ENCODE measurements at regions not wholly inside any gene's neighbourhood (a gene's known extent, or its start where the extent isn't known, plus 50 kb on each side); places are given as distances from the start of the nearest gene placed in this dataset.
"Not testable (repeated sequence)": the region's sequence is repeated elsewhere in the genome, so short reads cannot be mapped to it uniquely, and the experiment has no call there.

DNA sequence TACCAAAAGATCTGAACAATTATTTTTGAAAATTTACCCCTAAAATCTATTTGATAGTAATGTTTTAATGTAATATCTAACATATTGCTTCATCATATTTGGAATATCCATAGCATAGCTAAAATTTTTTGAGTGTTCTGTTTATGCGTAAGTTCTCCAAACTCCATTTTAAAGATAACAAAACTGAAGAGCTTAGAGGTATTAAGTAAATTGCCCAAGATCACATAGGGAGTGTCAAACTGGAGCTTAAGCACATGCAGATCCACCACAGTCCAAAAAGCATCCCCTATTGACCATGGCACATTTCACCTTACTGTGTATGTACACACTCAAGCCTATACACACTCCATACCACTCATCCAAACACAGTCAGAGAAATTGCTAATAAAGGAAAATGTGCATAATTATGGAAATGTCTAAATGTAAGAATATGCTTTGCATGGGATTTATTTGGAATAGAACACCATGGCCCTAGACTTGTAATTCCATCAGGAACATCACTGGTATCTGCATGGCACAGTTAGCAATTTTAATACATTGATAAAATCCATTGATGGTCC lies 85.2 kb upstream of the TGFBR2 start:
- DNase-seq (ENCODE audit: low read depth): no peak

DNA sequence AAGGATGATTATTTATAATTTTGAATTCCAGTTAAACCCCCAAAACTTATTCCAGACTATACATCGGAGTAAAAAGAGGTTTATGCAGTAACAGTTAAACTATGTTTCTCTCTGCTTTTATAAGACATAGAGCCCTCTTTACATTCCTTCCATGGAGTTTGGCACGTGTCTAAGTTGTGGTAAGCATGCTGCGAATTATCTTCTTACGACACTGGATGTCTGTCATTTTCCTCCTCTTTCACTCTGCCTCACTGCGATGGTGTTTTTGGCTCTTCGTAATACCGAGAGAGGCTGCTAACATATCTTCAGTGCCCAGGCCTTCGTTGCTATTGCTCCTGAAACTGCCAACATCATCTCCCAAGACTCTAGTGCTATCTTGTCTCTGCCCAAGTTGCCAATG lies 83.9 kb upstream of the TGFBR2 start:
- no peak for DNase-seq (ENCODE audit: low read depth)

DNA sequence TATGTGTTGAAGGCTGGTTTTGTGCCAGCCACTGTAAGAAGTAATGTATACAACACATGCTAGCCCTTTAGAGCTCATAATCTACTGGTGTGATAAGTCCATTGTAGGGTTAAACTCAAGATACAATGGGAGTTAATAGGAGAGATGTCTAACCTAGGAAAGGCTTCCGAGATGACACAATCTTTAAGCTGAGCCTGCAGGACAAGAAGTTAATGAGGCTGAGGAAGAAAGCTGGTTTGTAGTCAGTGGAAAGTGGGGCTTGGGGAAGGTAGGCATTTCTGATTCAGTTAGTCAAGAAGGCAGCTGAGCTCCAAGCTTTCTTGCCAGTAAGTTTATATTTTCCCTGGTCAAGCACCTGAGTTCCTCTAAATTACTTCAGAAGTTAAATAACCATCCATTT lies 83.0 kb upstream of the TGFBR2 start:
- no peak for DNase-seq (ENCODE audit: low read depth)

DNA sequence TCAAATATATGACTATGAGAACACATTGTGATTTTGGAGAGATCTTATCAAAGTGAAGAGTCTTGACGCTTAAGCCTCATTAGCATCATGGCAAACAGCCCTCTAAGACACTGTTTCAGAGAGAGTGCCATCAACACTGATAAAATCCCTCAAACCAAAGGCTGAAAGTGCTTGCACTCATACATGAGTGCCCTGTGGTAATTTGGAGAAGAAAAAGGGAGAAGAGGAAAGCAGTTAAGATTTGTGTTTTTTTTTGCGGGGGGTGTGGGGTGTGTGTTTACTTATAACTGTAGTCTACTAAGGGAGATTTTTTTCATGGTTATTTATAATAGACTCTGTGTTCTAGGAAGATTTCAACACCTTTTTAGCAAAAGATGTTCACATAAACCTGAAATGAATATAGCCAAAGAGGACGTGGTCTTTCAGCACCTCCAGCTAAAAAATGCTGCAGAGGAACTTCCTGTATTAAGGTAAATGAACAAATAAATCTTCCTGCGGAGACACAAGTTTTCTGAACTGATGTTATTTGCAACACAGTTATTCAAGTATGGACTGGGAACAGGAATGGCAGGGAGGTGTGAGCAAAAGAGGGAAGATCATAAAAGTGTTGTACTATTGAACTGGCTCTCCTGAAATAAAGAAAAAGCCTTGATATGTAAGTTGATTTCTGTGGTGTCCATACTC lies 81.9 kb upstream of the TGFBR2 start:
- DNase-seq (ENCODE audit: low read depth): no peak

DNA sequence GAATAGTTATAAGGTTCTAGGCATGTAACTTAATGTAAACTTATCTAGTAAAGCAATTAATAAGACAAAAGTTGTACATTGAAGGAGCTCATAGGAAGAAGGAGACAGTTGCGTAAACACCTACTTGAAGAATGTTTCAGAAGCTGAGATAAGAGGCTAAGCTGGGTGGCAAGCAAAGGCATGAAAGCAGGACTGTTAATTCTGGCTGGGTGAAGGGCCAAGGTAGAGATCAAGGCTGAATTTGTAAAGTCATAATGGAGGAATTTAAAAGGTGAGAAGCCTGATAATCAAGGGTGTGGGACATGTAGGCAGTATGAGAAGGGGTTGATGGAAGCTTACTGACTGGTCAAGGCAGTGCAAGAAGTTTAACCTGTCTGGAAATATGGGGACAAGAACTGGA lies 80.4 kb upstream of the TGFBR2 start:
- no peak for DNase-seq (ENCODE audit: low read depth)

DNA sequence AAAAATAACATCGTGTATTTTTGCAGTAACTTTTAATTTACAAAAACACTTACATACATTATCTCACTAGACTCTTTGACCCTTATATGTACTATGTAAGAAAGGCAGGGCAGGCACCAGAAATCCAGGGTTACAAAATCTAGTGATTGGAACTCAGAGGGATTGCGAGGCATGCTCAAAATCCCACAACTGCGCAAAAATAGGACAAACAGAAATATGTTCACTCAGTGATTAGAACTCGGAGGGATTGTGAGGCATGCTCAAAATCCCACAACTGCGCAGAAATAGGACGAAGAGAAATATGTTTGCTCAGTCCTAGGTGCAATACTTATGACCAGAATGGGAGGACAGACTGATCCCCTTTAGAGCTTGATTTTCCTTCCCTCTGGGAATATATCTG lies 79.2 kb upstream of the TGFBR2 start:
- DNase-seq (ENCODE audit: low read depth): no peak

DNA sequence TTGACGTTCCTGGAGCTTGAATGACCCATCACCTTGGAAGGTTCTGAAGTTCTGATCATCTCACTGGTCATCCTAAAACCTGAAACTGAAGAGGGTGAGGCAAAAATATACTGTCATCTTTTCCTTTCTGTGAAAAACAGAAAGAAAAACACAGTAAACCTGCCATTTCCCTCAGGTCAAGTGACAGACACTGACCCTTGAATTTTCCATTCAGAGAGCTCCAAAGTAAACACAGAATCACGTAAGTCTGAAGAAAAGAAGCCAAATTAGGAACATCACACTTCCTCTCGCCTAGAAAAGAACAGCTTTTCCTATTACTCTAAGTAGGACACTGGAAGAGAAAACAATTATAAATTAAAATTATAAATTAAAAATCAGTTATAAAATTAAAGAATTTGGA lies 78.7 kb upstream of the TGFBR2 start:
- no peak for DNase-seq (ENCODE audit: low read depth)

DNA sequence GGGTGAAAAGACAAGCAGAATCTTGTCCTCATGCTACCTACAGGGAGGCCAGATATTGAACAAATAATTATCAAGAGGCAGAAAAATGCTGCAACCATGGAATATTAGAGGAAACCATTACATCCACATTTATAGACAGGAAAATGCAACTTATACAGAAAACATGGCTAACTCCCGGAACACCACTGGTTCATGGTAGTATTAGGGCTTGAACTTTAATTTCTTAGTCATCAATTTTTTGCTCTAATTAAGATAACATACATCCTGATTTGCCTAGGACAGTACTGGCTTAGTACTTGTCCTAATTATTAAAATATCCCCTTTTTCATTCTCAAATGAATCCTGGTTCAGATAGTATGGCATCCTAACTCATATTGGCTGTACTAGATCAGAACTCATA lies 76.3 kb upstream of the TGFBR2 start:
- no peak for DNase-seq (ENCODE audit: low read depth)

DNA sequence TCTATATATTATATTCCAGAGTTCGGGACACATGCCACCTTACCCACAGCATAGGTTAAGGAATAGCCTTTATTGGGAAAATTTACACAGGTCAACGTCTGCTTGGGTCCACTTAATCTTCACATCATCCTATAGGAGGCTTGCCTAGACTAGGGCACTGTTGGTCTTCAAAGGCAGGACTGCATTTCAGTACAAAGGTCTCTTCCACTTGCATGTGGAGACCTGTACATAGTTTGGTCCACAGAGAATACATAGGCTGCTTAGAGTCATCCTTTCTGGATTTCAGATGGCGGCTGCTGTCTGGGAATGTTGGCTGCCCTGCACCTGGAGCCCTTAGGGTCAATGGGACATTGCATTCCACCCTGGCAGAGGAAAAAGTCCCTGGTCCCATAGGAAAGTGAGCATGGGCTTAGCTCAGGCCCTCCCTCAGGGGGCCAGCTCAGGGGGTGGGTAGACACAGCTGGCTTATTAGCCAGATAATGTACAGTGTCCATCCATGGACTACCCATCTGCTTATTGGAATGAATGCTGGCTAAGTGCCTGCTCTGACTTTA lies 75.3 kb upstream of the TGFBR2 start:
- DNase-seq (ENCODE audit: low read depth): no peak

DNA sequence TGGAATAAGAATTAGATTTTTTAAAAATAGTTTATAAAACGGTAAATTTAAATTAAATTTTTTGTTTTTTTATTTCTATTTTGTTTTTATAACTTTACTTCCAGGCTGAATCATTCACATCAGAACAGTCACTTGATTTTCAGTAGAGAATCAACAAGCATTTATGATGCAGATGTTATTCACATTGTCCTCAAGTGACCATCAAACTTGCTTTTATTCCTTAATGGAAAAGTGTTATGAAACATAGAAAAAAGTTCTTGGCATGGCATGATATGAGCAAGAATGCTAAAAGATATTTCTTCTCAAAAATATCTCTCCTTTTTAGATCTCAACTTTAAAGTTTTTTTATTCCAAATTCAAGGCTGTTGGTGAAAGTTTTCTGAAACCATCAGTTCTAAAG lies 70.9 kb upstream of the TGFBR2 start:
- no peak for DNase-seq (ENCODE audit: low read depth)

DNA sequence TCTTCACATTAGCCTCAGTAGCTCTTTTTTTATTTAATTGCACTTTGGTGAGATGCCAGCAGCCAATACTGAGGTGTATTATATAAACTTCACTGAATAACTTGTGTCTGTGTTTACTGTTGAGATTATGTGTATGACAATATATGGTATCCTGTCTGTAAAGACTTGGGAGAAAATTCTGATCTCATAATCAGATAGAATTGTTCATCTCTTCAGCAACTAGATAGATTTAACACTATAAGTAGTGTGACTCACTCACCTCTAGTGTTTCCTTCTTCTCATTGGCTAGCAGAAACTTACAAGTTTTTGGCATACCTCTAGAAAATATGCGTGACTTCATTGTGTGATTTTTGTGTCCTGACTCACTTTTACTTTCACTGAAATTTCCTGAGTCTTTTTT lies 67.6 kb upstream of the TGFBR2 start:
- no peak for DNase-seq (ENCODE audit: low read depth)

DNA sequence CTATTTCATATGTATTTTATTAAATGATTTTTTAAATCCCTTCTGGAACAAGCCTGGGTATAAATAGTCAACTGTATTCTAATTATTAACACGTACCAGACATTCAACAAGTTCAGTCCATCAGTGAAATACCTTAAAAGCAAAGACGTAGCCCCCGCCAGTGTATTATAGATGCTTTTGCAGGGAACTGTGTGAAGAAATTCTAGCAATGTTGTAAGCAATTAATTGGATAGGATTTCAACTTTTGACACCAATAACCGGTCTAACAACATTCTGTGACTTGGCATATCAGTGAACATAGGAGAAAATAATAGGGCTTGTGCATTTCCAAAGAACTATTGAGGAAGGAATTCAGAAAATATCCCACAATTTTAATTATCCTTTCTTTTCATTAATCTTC lies 67.2 kb upstream of the TGFBR2 start:
- no peak for DNase-seq (ENCODE audit: low read depth)

DNA sequence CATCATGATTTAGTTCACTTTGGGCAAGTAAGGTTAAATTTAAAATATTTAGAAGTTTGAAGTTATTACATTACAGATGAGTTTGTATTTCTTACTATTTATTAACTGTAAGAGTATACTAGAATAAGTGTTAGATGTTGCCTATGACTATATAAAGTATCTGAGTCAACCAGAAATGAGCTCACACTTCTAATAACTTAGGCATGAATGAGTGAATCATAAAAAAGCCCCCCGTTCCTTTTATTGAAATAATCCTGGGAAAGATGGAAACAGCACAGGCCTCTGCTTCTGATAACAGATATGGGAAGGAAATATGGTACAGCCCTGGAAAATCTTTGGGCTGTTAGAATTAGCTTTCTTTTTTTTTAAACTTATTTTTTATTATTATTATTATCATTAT lies 66.6 kb upstream of the TGFBR2 start:
- no peak for DNase-seq (ENCODE audit: low read depth)

DNA sequence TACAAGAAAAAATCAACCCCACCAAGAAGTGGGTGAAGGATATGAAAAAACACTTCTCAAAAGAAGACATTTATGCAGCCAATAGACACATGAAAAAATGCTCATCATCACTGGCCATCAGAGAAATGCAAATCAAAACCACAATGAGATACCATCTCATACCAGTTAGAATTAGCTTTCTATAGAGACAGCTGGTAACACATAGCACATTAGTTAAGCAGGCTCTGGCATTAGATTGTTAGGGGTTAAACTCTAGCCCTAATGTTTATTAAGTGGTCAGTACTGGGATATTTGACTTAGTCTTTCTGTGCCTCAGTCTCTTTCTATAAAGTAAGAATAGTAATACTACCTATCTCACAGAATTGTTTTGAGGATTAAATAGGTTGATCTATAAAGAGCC lies 65.2 kb upstream of the TGFBR2 start:
- not testable (repeated sequence) for DNase-seq (ENCODE audit: low read depth)

DNA sequence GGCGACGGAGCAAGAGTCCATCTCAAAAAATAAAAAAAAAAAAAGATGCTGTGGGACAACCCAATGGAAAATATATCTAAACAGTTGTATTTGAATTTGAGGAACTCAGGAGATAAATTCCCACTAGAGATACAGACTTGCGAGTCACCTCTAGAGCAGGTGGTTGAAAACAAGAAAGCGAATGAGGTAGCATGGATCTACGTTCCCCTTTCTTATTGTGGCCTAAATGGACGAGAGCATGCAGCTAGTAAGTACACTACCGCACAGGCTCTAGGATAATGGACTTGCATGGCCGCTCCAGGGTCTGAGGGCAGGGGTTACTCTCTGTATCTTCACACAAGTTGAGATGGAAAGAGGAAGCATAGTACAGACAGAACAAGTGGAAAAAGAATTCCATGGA lies 63.5 kb upstream of the TGFBR2 start:
- DNase-seq (ENCODE audit: low read depth): no peak

DNA sequence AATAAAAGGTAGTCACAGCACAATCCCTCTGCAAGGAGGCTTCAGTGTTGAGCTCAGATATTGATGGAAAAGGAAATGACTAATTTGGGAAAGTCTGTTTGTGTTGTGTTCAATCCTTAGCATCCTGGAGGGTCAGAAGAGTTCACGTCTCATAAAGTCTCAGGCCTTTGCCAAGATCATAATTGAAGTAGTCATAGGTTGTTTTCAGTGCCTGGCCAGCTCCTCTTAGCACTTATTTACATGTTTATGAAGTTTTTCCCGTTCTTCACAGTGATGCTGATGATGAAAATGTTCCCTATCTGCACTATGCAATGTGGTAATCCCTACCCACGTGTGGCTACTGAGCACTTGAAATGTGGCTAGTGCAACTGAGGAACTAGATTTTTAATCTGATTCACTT lies 61.6 kb upstream of the TGFBR2 start:
- DNase-seq (ENCODE audit: low read depth): no peak

DNA sequence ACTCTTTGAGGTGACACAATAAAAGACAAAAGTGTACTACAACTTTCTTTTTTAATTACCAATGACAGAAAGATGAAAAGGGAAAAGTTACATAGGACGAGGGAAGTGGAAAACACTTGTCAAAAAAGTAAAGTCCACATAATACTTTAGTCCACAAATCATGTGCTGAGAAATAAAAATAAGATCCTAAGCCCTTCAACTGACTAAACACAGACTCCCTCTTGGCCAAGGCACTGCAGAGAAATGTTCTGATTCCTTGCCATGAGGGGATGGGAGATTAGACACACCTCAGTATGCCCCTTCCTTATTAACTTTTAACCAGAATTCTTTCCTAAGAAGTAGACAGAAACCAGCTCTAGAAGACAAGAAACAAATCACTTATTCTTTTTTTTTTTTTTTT lies 59.5 kb upstream of the TGFBR2 start:
- no peak for DNase-seq (ENCODE audit: low read depth)

DNA sequence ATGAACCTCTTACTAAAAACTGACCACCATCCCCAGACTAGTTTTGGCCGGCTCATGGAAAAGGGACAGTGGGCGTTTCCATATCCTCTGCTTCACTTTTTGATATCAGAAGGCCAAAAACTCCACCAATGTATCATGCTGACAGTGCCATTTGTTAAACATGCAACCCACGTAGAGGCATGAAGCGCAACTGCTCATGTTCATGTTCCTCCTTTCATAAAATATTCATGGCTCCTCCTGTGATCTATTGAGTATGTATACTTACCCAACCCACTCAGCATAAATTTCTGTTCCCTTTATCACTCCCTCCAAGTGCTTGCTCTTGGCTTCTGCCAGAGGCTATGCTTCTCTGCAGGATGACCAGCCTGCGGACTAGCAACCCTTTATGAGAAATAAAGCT lies 58.7 kb upstream of the TGFBR2 start:
- DNase-seq (ENCODE audit: low read depth): no peak

DNA sequence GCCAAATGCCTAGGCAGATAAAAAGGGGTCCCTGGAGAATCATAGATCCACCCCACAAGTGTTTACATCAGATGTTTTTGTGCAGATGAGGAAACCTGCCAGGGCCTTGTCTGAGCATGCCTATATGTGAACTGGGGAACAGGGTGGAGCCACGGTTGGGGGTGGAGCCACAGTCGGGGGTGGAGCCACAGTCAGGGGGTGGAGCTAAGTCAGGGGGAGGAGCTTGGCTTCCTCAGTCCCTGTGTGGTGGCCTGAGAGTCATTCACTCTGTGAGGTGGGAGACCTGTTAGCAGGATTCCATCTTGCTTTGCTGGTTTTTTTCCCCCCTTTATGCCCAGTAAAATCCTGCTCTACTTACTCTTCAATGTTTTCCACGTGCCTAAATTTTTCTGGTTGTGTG lies 57.8 kb upstream of the TGFBR2 start:
- DNase-seq (ENCODE audit: low read depth): no peak

DNA sequence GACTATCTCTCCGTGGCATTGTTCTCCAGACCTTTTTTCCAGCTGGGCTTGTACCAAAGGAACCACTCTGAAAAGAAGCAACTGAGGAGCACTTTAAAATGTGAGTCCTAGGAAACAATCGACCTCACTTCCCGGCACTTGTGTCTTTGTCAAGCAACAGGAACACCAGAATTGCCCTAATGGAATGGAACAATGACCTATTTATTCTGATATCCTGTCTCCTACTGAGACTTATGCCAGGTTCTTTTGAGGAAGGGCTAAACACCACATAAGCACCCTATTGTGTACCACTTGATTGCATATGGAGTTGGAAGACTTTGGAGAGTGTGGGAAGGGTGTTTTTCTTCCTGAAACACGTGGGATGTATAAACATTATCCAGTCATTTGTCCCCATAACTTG lies 56.8 kb upstream of the TGFBR2 start:
- DNase-seq (ENCODE audit: low read depth): no peak

DNA sequence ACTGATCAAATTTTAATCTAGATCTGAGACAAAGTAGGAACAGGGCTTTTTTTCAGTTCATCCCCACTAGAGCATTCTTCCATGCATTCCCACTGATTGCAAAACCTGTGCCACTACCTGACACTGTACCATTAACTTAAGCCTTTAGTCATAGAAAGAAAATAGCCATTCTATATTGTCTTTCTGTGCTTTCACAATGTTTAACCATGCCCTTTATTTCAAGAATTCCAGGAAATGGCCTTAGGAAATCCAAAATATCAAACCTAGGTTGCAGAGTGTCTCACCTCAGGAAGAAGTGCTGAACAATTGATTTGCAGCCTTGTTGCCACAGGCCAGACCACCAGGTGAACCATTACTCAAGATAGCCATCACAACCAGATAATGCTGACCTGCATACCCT lies 56.2 kb upstream of the TGFBR2 start:
- no peak for DNase-seq (ENCODE audit: low read depth)

DNA sequence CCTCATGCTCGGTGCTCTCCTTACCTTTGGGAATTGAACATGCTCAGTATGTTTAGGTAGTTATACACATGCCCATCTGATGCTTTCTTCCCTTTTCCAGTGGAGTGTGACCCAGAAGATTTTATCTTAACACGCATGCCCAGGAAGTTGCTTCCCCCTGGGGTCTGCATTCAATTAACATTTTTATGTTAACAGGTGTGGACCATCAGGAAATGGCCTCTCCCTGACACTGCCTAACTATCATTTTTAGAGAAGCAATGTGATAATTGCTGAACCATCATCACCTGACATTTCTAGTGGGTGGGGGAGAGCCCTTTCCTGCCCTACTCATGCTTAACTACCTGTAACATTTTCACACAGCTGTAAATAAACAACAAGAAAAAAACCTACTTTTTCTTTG lies 55.1 kb upstream of the TGFBR2 start:
- DNase-seq (ENCODE audit: low read depth): no peak

DNA sequence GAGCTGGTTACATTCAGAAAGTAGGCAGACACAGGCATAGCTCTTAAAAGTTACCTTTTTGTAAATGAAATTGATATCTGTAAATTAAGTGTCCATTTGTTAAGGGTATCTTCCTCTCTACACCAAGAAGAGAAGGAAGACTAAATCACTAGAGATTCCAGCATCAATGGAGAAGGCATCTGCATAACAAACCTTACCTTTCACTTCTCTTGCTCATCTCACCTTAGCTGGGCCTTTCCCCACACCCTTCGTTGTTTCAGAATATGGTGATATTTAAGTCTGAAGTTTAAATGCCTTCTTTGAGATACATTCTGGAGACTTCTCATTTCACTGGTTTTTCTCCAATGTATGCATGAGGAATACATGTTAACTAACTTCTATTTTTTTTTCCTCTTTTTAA lies 54.5 kb upstream of the TGFBR2 start:
- DNase-seq (ENCODE audit: low read depth): no peak

DNA sequence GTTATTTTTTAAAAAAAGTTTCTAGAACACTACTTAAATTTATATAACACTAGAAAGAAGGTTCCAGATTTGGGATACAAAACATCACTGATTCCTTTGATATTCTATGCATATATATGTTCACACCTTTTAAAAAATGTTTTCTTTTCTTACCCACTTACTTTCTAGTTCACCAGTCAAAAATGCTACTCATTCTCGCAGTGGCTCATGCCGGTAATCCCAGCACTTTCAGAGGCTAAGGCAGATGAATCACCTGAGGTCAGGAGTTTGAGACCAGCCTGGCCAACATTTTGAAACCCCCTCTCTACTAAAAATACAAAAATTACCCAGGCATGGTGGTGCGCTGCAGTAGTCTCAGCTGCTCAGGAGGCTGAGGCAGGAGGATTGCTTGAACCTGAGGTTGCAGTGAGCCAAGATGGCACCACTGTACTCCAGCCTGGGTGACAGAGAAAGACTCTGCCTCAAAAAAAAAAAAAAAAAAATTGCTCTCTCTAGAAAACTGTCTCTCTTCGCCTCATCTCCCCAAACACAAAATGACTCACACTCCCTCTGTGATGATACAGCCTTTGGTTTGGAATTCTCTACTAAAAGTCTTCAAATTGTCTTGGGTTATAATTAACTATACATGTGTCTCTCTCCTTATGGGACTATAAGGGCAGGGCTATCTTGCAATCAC lies 52.6 kb upstream of the TGFBR2 start:
- no peak for DNase-seq (ENCODE audit: low read depth)
